Stimulated activated CD4-positive, alpha-beta T cell treated with anti-CD3 and anti-CD28 coated beads, Interleukin-4, amount 100 ng/mL, for 4 hours (primary cell): ENCODE measurements at regions not wholly inside any gene's neighbourhood (a gene's known extent, or its start where the extent isn't known, plus 50 kb on each side); places are given as distances from the start of the nearest gene placed in this dataset.
"Not testable (repeated sequence)": the region's sequence is repeated elsewhere in the genome, so short reads cannot be mapped to it uniquely, and the experiment has no call there.

Experiments
- DNase-seq, 2 experiments: peaks; one replicate each; pipeline ENCODE4 v3.0.0-alpha.2; 2020

DNA sequence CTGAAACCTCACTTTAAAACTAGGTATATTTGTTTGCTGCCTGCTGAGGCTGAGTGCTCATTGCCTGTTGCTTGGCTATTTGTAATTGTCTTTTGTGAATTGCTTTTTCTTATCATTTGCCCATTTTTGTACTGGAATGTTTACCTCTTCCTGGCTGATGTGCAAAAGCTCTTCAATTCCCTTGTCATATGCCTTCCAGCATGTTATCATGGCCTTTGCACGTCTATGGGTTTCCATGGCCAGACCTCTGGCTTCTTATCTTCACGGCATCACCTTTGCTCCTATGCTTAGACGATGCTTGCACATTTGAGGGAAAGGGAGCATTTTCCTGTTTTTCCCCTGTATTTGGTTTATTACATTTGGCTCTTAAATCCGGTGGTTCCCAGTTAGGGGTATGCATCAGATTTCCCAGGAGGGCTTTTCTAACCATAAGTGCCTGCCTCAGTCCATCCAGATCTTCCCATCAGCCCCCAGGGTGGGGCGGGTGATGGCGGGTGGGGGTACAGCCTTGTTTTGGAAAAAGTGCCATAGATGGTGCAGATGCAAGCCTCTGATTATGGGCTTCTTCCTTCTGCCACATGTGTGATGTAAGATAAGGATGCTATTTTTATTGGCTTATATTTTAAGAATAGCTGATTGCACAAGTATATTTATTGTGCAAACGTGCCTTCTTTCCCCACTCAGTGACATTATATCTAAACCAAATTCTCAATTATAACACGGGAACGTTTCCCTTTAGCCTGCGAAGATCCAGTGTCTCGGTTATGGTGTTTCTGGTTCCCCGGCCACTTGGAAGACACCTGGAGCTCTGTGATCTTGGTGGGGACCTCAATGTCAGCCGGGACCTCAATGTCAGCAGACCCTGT is 70.6 kb upstream of the SEPTIN5 start:
- no peak for DNase-seq

DNA sequence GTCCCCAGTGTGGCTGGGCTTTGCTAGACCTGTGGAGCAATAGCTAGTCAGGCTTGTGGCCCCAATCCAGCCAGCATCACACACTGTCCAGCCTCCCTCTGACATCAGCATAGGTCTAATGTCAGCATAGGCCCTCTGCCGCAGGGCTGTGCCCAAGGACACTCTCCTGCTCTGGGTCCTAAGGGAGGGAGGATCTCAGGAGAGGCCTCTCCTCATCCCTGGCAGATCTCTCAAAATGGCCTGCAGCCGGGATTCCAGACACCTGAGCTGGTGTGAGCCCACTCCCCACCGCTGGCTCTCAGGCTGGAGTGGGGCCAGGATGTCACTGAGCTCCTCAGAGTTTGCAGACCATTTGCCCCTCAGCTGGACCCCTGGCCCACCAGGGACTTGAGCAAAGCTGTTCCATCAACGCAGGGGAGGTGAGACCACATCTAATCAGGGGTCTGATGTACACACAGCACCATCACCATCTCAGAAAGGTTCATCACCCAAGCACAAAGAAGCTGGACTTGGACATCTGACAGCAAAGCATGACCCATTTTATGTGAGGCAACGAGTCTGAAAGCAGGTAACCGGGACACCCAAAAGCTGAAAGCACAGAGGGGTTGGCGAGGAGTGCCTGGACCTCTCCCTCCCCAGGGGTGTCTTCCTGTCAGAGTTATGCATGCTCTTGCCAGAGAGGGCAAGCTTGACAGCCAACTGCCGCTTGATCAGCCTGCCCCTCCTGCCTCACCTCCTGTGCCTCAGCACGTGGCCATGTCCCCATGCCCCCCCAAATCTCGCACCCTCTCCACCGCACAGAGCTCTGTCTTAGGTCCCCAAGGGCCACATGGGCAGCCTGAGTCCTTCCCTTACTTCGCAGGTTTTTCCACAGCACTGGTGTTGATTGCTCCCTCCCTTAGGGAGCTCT is 69.7 kb upstream of the SEPTIN5 start:
- no peak for DNase-seq

DNA sequence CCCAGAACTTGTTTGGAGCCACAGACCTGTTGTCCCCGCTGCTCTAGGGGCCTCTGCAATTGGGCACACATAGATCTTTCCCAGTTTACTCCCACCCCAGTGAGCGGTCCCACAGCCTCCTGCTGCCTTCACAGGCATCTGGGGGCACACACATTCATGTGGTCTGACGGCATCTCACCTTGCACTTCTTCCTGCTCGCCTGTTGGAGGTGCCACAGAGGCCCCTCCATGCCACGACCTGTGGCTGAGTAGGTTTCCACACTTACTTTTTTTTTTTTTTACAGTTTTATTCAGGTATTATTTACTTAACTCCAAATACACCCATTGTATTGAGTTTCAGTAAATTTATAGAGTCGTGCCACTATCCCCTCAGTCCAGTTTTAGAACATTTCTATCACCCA is 68.9 kb upstream of the SEPTIN5 start:
- no peak for DNase-seq

DNA sequence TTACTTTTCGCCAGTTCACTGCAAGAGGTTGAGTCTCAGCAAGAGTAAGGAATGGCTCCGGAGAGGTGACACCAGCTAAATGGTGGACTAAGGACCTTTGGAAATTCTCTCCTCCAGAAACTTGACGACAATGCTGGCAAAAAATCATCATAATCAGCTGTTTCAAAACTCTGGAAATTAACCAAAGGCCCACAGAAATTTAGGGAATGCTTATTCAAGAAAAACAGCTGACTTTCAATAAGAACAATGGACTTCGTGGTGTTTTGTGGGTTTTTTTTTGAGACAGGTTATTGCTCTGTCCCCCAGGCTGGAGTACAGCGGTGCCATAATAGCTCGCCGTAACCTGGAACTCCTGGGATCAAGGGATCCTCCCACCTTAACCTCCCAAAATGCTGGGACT is 68.4 kb upstream of the SEPTIN5 start:
- DNase-seq = no peak

DNA sequence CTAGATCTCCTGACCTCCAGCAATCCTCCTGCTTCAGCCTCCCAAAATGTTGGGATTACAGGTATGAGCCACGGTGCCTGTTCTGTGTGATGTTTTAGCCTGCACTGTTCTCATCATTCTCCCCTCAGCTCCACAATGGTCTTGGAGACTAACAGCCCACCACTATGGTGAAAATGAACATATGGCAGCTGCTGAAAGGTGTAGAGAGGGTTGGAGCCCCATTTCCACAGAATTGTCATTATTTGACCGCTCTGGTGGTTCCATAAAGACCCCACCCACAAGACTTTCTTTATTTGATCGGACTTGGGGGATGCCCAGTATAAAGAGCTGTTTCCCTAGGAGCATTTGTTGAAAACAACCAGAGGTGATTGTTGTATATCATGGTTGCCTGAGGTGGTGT is 67.9 kb upstream of the SEPTIN5 start:
- DNase-seq = no peak

DNA sequence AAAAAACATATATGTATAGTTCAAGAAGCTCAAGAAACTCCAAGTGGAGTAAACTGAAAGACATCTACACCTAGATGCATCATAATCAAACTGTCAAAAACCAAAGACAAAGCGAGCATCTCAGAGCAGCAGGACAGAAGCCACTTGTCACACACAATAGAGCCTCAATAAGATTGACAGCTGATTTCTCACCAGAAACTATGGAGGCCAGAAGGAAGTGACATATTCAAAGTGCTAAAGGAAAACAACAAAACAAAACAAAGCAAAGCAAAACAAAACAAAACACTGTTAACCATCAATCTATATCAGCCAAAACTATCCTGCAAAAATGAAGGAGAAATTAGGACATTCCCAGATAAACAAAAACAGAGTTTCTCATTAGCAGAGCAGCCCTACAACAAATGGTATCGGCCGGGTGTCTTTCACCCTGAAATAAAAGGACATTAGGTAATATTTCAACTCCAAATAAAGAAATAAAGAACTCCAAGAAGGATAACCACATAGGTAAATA is 65.8 kb upstream of the SEPTIN5 start:
- no peak for DNase-seq

- no peak for DNase-seq
These were observed 62.0 kb upstream of the SEPTIN5 start for GRCh38 chr22:19652316-19652715.

GRCh38 chr22:19654338-19654987 is 59.8 kb upstream of the SEPTIN5 start:
- no peak for DNase-seq

- DNase-seq = no peak
These were observed 58.9 kb upstream of the SEPTIN5 start for GRCh38 chr22:19655399-19655798.

DNA sequence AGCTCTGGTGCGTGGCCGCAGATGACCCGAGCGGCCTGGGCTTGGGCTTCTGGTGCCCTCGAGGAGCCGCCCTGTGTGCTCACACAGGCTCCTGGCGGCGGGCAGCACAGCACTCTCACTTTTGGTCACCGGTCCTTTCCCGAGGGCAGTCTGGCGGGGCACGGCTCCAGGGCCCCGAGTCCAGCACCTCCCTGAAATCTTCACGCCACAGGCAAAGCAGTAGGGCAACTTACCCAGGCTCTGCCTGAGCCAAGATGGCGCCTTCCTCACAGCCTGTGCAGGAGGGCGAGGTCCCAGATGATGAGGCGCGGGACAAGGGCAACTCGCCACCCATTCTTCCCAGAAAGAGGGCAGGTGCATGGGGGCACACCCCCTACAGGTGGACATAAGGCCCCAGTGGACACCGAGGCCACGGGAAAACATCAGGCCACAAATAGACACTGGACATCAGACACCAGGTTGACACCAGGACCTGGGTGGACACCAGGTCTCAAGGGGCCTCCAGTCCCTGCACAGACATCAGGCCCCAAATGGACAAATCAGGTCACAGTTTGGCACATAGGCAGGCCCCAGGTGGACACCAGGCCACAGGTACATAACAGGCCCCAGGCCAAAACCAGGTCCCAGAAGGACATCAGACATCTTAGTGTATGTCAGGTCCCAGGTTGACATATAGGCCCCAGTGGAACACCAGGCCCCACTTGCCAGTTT is 57.6 kb upstream of the SEPTIN5 start:
- DNase-seq = no peak

- no peak for DNase-seq
These were observed 56.8 kb upstream of the SEPTIN5 start for GRCh38 chr22:19657252-19658056.

DNA sequence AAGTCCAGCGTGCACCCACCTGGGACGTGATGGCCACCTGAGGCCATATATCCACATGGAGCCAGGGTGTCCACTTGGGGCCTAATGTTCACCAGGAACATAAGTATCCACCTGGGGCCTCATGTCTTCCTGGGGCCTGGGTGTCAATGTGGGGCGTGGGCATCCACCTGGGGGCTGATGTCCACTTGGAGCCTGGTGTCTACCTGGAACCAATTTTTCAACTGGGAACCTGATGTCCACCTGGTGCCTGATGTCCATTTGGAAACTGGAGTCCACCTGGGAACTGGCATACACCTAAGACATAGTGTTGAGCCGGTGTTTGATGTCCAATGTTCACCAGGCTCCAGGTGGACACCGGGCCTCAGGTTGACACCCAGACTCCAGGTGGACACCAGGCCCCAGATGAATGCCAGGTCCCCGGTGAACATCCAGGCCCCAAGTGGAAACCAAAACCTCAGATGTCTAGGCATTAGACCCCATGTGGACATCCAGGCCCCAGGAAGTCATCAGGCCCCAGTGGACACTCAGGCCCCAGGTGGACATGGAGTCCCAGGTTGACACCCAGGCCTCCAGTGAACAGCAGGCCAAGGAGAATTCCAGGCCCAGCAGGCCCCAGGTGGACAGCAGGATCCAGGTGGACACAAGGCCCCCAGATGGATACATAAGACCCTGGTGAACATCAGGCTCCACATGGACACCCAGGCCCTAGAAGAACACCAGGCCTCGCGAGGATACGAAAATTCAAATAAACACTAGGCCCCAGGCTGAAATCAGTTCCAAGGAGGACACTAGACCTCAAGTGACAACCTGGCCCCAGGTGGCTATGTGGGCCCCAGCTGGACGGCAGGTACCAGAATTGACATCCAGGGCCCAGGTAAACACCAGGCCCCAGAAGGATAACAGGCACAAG is 56.0 kb upstream of the SEPTIN5 start:
- no peak for DNase-seq

DNA sequence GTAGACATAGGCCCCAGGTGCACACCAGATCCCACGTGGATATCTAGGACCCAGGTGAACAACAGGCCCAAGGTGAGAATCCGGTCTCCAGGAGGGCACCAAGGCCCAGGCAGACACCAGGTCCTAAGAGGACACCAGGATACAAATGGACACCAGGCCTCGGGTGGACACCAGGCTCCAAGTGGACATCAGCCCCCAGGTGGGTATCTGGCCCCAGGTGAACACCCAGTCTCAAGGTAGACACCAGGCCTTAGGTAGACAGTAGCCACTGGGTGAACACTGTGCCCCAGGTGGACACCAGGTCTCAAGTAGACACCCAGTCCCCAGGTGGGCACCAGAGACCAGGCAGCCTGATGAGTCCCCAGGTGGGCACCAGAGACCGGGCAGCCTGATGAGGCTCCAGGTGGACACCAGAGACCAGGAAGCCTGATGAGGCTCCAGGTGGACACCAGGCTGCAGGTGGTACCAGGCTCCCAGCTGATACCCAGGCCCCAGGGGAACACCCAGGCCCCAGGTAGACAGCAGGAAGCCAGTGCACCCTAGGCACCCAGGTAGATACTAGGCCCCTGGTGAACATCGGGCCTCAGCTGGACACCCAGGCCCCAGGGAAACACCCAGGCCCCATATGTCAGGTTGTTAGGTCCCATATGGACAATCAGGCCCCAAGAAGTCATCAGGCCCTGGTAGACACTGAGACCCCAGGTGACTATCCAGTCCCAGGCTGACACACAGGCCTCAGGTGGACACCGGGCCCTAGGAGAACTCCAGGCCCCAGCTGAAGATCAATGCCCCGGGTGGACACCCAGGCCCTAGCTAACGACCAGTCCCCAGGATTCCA is 55.1 kb upstream of the SEPTIN5 start:
- no peak for DNase-seq

DNA sequence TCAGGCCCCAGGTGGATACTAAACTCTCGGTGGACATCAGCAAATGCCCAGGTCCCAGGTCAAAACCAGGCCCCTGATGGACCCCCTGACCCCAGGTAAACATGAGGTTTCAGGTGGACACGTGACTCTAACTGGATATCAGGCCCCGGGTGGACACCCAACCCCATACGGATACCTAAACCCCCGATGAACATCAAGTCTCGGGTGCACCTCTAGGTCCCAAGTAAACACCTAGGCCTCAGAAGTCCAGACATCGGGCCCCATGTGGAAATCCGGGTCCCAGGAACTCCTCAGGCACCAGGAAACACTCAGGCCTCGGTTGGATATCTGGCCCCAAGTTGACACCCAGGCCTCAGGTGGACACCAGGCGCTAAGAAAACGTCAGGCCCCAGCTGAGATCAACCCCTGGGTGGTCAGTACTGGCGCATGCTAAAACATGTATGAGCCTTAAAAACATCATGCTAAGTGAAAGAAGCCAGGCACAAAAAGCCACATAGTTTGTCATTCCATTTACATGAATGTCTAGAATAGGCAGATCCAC is 54.4 kb upstream of the SEPTIN5 start:
- DNase-seq = no peak

- not testable (repeated sequence) for DNase-seq
These were observed 53.7 kb upstream of the SEPTIN5 start for GRCh38 chr22:19660583-19660982.

DNA sequence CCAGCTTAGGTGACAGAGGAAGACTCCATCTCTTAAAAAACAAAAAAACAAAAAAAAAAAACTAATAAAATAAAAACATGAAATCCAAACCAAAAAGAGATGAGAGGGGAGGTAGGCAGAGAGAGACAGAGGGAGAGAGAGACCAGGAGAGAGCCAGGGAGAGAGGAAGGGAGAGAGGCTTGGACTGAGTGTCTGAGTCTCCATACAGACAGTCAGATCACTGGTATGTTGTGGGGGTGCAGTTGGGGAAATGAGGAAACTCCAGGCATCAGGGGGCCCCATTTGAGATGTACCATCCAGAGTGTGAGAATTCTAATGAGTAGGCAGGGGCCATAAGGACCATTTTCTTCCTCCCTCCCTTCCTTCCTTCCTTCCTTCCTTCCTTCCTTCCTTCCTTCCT is 53.1 kb upstream of the SEPTIN5 start:
- DNase-seq = no peak

DNA sequence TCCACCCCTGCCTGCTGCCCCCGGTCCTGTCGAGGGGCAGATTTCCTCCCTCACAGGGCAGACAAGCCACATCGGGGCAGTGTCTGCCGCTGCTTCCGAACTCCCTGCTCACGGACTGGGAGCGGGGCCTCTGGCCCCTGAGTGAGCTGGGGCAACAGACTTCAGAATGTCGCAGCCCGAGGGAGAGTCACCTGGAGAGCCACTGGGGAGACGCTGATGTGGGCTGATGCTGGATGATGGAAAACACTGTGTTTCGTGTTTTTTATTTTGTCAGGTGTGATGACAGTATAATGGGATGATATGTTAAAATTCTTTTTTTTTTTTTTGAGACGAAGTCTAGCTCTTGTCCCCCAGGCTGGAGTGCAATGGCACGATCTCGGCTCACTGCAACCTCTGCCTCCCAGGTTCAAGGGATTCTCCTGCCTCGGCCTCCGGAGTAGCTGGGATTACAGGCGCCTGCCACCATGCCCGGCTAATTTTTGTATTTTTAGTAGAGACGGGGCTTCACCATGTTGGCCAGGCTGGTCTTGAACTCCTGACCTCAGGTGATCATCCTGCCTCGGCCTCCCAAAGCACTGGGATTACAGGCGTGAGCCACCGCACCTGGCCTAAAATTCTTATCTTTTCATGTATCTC is 52.1 kb upstream of the SEPTIN5 start:
- not testable (repeated sequence) for DNase-seq

GRCh38 chr22:19663286-19663815 is 51.0 kb upstream of the SEPTIN5 start:
- DNase-seq = no peak
